ENCODE measurements at regions not wholly inside any gene's neighbourhood (a gene's known extent, or its start where the extent isn't known, plus 50 kb on each side); places are given as distances from the start of the nearest gene placed in this dataset.

DNA sequence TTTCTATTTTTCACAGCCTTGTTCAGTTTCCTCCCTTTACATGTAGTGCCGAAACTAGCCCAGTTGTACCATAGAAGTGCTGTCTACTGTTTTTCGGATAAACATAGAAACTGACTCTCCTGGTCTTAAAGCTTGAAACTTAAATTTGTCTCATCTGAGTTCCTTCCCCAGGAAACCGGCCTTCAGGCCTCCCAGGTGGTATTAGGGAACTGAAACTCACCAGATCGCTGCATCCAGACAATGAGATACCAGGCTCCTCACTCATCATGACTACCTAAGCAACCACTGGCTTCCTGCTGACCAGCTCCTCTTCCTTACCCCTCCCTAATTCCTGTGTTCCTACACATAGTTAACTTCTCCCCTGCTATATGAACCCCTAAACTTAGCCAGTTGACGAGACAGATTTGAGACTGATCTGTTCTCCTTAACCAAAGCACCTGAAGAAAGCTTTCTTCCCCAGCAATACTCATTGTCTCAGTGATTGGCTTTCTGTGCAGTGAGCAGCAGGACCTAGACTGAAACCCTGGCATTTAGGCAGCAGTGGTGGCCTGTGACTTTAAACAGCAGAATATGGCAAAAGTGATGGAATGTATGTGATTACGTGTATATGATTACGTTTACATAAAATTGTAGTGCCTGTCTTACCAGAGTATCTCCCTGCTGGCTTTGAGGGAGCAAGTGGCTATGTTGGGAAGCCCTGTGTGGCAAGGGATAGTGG, 959.1 kb upstream of the LCORL start:
- Histone ChIP-seq H3K4me3 (no peak overlapping the region), H3K4me1 (replicated peaks in 1 of 2) (no peaks in the 10 kb centered on the region), H3K27me3 (no peaks in the 10 kb centered on the region), H3K27ac (no peak overlapping the region), H3K9me3 (replicated peaks in 1 of 3) (no peaks in the 10 kb centered on the region), H3K36me3 (replicated peaks in 1 of 2) (no peaks in the 10 kb centered on the region)
- WGBS, 4 donors: 77 to 86% (median 80%) methylated on average over 7 of the region's 7 CpGs
- intact Hi-C loops (cut with DNase I): no loop called here
- TF ChIP-seq CTCF (IDR thresholded peaks at IDR 0.05) (no peak), POLR2A (IDR thresholded peaks at IDR 0.05) (no peak)
- DNase-seq: no peak

DNA sequence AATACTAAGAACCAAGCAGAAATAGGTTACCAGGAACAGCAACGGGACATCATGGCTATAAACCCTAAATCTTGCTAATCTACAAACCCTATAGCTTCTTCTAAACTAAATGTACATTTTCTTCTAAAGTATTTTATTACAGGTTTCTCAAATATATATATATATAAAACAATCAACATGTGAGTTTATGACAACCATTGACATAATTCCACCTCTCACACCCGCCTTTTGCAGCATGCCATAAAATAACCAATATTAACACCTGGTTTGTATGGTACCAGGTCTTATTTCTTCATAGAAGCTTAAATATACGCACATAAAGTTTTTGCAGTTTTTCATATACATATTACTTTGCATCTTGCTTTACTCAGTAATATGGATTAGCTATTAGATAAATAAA, 955.3 kb upstream of the LCORL start:
- H3K9me3 ChIP-seq (replicated peaks in 1 of 3): no peaks in the 10 kb centered on the region
- H3K4me3 ChIP-seq: no peak overlapping the region
- no peak for DNase-seq
- no peak for TF ChIP-seq CTCF (IDR thresholded peaks at IDR 0.05)
- TF ChIP-seq POLR2A (IDR thresholded peaks at IDR 0.05): no peak
- no peaks in the 10 kb centered on the region for H3K27me3 ChIP-seq
- no peaks in the 10 kb centered on the region for H3K4me1 ChIP-seq (replicated peaks in 1 of 2)
- no peak overlapping the region for H3K27ac ChIP-seq
- 85 to 92% (median 88%) methylated on average over 3 of the region's 3 CpGs for WGBS, 4 donors
- no peaks in the 10 kb centered on the region for H3K36me3 ChIP-seq (replicated peaks in 1 of 2)
- intact Hi-C loops (cut with DNase I): no loop called here

DNA sequence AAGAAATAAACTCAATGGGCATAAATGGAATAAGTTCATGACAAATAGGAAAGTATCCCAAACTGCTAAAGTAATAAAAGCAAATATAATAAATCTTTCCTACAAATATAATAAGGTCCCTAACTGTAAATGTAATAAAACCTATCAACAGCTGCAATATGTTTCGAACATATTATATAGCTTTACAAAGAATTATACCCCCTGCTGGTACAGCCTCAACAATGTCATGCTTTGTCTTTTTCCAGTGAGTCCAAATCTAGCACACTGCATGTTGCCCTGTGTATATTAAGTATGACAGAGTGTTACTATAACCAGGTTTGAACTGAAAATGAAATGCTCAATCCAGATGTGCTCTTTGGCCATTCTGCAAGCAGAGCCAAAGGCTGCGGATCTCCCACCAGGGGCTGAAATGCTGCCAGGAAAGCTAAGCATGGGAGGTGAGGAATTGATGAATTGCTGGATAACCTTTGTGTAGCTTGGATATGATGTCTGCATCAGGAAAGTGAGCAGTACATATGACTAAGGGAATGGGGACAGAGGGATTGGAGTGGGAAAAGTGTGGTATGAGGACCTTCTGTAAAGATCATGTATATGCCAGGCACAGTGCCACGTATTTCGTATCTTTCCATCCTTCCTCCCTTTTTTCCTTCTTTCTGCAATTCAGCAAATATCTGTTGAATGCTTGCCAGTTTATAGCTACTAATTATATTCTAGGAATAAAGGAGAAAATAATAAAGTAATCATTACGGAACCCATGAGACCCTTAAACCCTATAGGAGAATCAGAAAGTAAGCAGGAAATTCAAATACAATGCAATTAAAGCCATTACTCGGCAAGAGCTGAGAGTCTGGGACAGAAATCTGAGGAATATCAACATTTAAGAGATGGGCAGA, 954.6 kb upstream of the LCORL start:
- intact Hi-C loops (cut with DNase I): no loop called here
- H3K36me3 ChIP-seq (replicated peaks in 1 of 2): no peaks in the 10 kb centered on the region
- no peak for DNase-seq
- no peaks in the 10 kb centered on the region for H3K27me3 ChIP-seq
- H3K4me3 ChIP-seq: no peak overlapping the region
- TF ChIP-seq CTCF (IDR thresholded peaks at IDR 0.05) (no peak), POLR2A (IDR thresholded peaks at IDR 0.05) (no peak)
- 69 to 77% (median 71%) methylated on average over 6 of the region's 6 CpGs for WGBS, 4 donors
- no peak overlapping the region for H3K27ac ChIP-seq
- no peaks in the 10 kb centered on the region for H3K9me3 ChIP-seq (replicated peaks in 1 of 3)
- no peaks in the 10 kb centered on the region for H3K4me1 ChIP-seq (replicated peaks in 1 of 2)

DNA sequence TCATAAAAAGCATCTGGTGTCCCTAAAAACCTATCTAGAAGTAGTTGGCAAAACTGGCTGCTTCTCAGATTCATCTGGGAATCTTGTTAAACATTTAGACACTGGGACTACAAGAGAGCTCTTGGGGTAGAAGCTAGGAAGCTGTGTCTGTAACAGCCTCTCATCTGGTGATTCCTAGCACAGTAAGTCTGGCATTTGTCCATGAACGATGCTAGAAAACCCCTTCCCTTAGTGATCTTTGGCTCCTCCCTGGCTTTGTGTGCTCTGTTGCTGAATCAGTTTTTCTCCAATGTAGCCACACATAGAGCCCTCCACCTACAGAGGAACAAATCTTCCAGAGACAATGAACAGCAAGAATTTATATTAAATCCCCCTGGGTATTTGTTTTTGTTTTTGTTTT, 951.7 kb upstream of the LCORL start:
- Histone ChIP-seq H3K27ac (no peak overlapping the region), H3K4me3 (no peak overlapping the region), H3K4me1 (replicated peaks in 1 of 2) (no peaks in the 10 kb centered on the region), H3K27me3 (no peaks in the 10 kb centered on the region), H3K36me3 (replicated peaks in 1 of 2) (no peaks in the 10 kb centered on the region), H3K9me3 (replicated peaks in 1 of 3) (no peaks in the 10 kb centered on the region)
- WGBS, 4 donors: 52 to 58% (median 56%) methylated on average over 1 of the region's 1 CpG
- no peak for TF ChIP-seq CTCF (IDR thresholded peaks at IDR 0.05)
- TF ChIP-seq POLR2A (IDR thresholded peaks at IDR 0.05): no peak
- intact Hi-C loops (cut with DNase I): no loop called here
- DNase-seq: no peak

Measured in adrenal gland (tissue), 9 donors.